Type B pancreatic cell (in vitro differentiated cells): ENCODE measurements at regions not wholly inside any gene's neighbourhood (a gene's known extent, or its start where the extent isn't known, plus 50 kb on each side); places are given as distances from the start of the nearest gene placed in this dataset.

Experiments
- DNase-seq: peaks from one replicate; pipeline ENCODE4 v3.0.0; 2021; ENCODE audit warnings: mixed read lengths; ENCODE audit not compliant: unreplicated experiment; ENCODE audit errors: extremely low spot score
- H3K27ac Mint-ChIP-seq: 2 replicates; pipeline ENCODE4 v1.8.0; 2021; ENCODE audit warnings: mild to moderate bottlenecking, mixed read lengths
- H3K27me3 Mint-ChIP-seq: 2 replicates; pipeline ENCODE4 v1.8.0; 2021; ENCODE audit warnings: mixed read lengths
- H3K36me3 Mint-ChIP-seq: 2 replicates; pipeline ENCODE4 v1.8.0; 2021; ENCODE audit warnings: mixed read lengths
- H3K4me1 Mint-ChIP-seq: one replicate; pipeline ENCODE4 v1.8.0; 2021; ENCODE audit warnings: mixed read lengths; ENCODE audit not compliant: unreplicated experiment
- H3K4me3 Mint-ChIP-seq: 2 replicates; pipeline ENCODE4 v1.8.0; 2021; ENCODE audit warnings: mild to moderate bottlenecking, mixed read lengths
- H3K9me3 Mint-ChIP-seq: 2 replicates; pipeline ENCODE4 v1.8.0; 2021; ENCODE audit warnings: mixed read lengths
- CTCF ChIP-seq: fragments of 200-600 bp; sonication (generic); conservative IDR thresholded peaks from 2 replicates; pipeline ENCODE4 v1.5.0; 2021; ENCODE audit warnings: antibody characterized with exemption, mild to moderate bottlenecking

GRCh38 chr6:6390849-6391602, 70.6 kb upstream of the F13A1 start:
- peaks cover 24% of the 10 kb centered on the region for H3K27me3 Mint-ChIP-seq
- H3K27ac Mint-ChIP-seq: no peak overlapping the region
- no peak overlapping the region for H3K4me3 Mint-ChIP-seq
- no peaks in the 10 kb centered on the region for H3K4me1 Mint-ChIP-seq
- no peak for DNase-seq
- no peaks in the 10 kb centered on the region for H3K9me3 Mint-ChIP-seq
- H3K36me3 Mint-ChIP-seq: no peaks in the 10 kb centered on the region
- TF ChIP-seq CTCF: no peak

GRCh38 chr6:6392214-6393068, 72.0 kb upstream of the F13A1 start:
- H3K27me3 Mint-ChIP-seq: peaks cover 34% of the 10 kb centered on the region
- no peaks in the 10 kb centered on the region for H3K4me1 Mint-ChIP-seq
- H3K9me3 Mint-ChIP-seq: no peaks in the 10 kb centered on the region
- H3K27ac Mint-ChIP-seq: no peak overlapping the region
- DNase-seq: no peak
- no peak for TF ChIP-seq CTCF
- H3K36me3 Mint-ChIP-seq: no peaks in the 10 kb centered on the region
- no peak overlapping the region for H3K4me3 Mint-ChIP-seq

DNA sequence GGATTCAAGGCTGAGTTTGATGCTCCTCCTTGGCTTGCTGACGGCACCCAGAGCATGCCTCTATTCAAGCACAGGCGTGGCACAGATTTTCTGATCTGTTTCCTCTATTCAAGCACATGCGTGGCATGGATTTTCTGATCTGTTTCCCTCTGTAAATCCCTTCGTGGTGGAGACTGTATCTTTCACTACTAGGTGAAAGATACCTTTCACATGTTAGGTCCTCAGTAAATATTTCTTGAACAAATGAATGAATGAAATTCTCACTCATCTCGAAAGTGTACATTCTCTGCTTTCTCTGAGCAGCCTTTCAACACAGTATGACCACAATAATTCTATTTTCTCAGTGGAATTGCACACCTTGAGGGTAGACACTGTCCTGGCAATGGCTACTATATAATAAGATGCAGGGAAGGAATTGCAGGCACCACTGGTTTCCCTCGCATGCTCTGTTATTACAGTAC, 72.6 kb upstream of the F13A1 start:
- no peaks in the 10 kb centered on the region for H3K9me3 Mint-ChIP-seq
- peaks cover 34% of the 10 kb centered on the region for H3K27me3 Mint-ChIP-seq

GRCh38 chr6:6395581-6396197, 75.2 kb upstream of the F13A1 start:
- no peak for TF ChIP-seq CTCF
- H3K4me3 Mint-ChIP-seq: no peak overlapping the region
- DNase-seq: no peak
- no peaks in the 10 kb centered on the region for H3K36me3 Mint-ChIP-seq
- no peaks in the 10 kb centered on the region for H3K9me3 Mint-ChIP-seq
- no peaks in the 10 kb centered on the region for H3K4me1 Mint-ChIP-seq
- peaks cover 28% of the 10 kb centered on the region for H3K27me3 Mint-ChIP-seq
- H3K27ac Mint-ChIP-seq: no peak overlapping the region

More for the DNA sequence above, 72.6 kb upstream of the F13A1 start:
- H3K36me3 Mint-ChIP-seq: no peaks in the 10 kb centered on the region
- no peak for DNase-seq
- H3K4me1 Mint-ChIP-seq: no peaks in the 10 kb centered on the region
- no peak overlapping the region for H3K27ac Mint-ChIP-seq
- no peak overlapping the region for H3K4me3 Mint-ChIP-seq
- no peak for TF ChIP-seq CTCF

DNA sequence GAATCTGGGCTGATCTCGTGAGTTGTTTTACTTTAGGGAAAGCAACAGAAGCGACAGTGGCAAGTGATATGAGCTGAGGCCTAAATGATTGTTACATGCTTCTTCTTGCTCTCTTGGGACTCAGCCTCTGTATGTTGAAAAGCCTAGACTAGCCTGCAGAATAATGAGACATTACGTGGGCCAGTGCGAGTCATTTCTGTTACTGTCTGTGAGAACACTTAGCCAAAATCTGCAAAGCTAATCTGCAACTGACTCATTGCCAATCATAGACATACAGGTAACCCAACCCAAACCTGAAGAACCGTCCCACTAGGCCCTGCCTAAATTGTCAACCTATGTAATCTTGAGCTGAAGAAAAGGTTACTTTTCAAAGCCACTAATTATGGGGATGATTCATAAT, 77.4 kb upstream of the F13A1 start:
- no peaks in the 10 kb centered on the region for H3K4me1 Mint-ChIP-seq
- H3K9me3 Mint-ChIP-seq: peaks cover 5% of the 10 kb centered on the region
- no peaks in the 10 kb centered on the region for H3K36me3 Mint-ChIP-seq
- H3K27me3 Mint-ChIP-seq: peaks cover 28% of the 10 kb centered on the region
- DNase-seq: no peak
- no peak for TF ChIP-seq CTCF
- H3K27ac Mint-ChIP-seq: no peak overlapping the region
- H3K4me3 Mint-ChIP-seq: no peak overlapping the region
